Neuronal stem cell (in vitro differentiated cells): ENCODE measurements at regions not wholly inside any gene's neighbourhood (a gene's known extent, or its start where the extent isn't known, plus 50 kb on each side); places are given as distances from the start of the nearest gene placed in this dataset.

Source experiments
- DNase-seq: peaks from one replicate; pipeline ENCODE4 v3.0.0-alpha.2; 2013; ENCODE audit warnings: low spot score
- H2AFZ ChIP-seq: one replicate; pipeline ENCODE4 v1.6.1; 2013; ENCODE audit warnings: mild to moderate bottlenecking, low read length, inconsistent platforms
- H2AK5ac ChIP-seq: 2 replicates; pipeline ENCODE4 v1.6.1; 2013; ENCODE audit warnings: low read depth, mild to moderate bottlenecking, inconsistent platforms, low read length, moderate library complexity, mixed read lengths
- H2BK120ac ChIP-seq: 2 replicates; pipeline ENCODE4 v1.6.1; 2013; ENCODE audit warnings: low read depth, mild to moderate bottlenecking, inconsistent platforms, low read length, moderate library complexity, mixed read lengths
- H2BK12ac ChIP-seq: one replicate; pipeline ENCODE4 v1.6.1; 2013; ENCODE audit warnings: low read length, inconsistent platforms
- H2BK15ac ChIP-seq: 2 replicates; pipeline ENCODE4 v1.6.1; 2013; ENCODE audit warnings: mild to moderate bottlenecking, low read length, inconsistent platforms, mixed read lengths
- H2BK5ac ChIP-seq: one replicate; pipeline ENCODE4 v1.6.1; 2013; ENCODE audit warnings: inconsistent platforms, mild to moderate bottlenecking, low read length, moderate library complexity
- H3K14ac ChIP-seq: one replicate; pipeline ENCODE4 v1.6.1; 2013; ENCODE audit warnings: low read length, inconsistent platforms
- H3K18ac ChIP-seq: 2 replicates; pipeline ENCODE4 v1.6.1; 2013; ENCODE audit warnings: low read length, inconsistent platforms
- H3K23ac ChIP-seq: 2 replicates; pipeline ENCODE4 v1.6.1; 2013; ENCODE audit warnings: low read depth, mild to moderate bottlenecking, mixed read lengths, low read length, inconsistent platforms; ENCODE audit not compliant: poor library complexity
- H3K27ac ChIP-seq: replicated peaks from 3 replicates; pipeline ENCODE4 v1.5.1; 2013; ENCODE audit warnings: low read length, inconsistent platforms
- H3K27me3 ChIP-seq, 3 experiments: 2 replicates each; pipeline ENCODE4 v1.6.1; 2013; ENCODE audit warnings: low read length in 3 of 3, mild to moderate bottlenecking in 2 of 3, inconsistent platforms in 1 of 3, low read depth in 1 of 3, mixed read lengths in 1 of 3, moderate library complexity in 1 of 3; ENCODE audit not compliant: control insufficient read depth in 3 of 3, insufficient read depth in 3 of 3
- H3K36me3 ChIP-seq, 2 donors: replicated peaks in 1 of 2; 2 replicates each; pipeline ENCODE4 v1.6.1; 2013; ENCODE audit warnings: low read length in 2 of 2; ENCODE audit not compliant: control insufficient read depth in 2 of 2, insufficient read depth in 2 of 2
- H3K4ac ChIP-seq: 2 replicates; pipeline ENCODE4 v1.6.1; 2013; ENCODE audit warnings: inconsistent platforms, mild to moderate bottlenecking, low read length, moderate library complexity
- H3K4me1 ChIP-seq, 2 donors: 1 replicate in 1 of 2; 2 replicates in 1 of 2; pipeline ENCODE4 v1.6.1; 2013; ENCODE audit warnings: low read length in 2 of 2, low read depth in 1 of 2; ENCODE audit not compliant: control insufficient read depth in 2 of 2, insufficient read depth in 1 of 2
- H3K4me2 ChIP-seq: one replicate; pipeline ENCODE4 v1.6.1; 2013; ENCODE audit warnings: mild to moderate bottlenecking, low read length, inconsistent platforms; ENCODE audit not compliant: insufficient read depth, poor library complexity, severe bottlenecking
- H3K4me3 ChIP-seq, 2 donors: 2 replicates each; pipeline ENCODE4 v1.5.1; 2013; ENCODE audit warnings: low read length in 2 of 2, mild to moderate bottlenecking in 2 of 2, inconsistent platforms in 1 of 2, moderate library complexity in 1 of 2
- H3K79me1 ChIP-seq: one replicate; pipeline ENCODE4 v1.6.1; 2013; ENCODE audit warnings: low read depth, mild to moderate bottlenecking, inconsistent platforms, low read length, moderate library complexity
- H3K9ac ChIP-seq: one replicate; pipeline ENCODE4 v1.6.1; 2013; ENCODE audit warnings: mild to moderate bottlenecking, low read depth, low read length, inconsistent platforms; ENCODE audit not compliant: poor library complexity
- H3K9me3 ChIP-seq, 2 donors: replicated peaks in 1 of 2; 2 replicates each; pipeline versions ENCODE3 to v1.6.1; 2013; ENCODE audit warnings: low read length in 2 of 2, mild to moderate bottlenecking in 2 of 2, inconsistent platforms in 1 of 2, low read depth in 1 of 2, mixed read lengths in 1 of 2, moderate library complexity in 1 of 2; ENCODE audit not compliant: control insufficient read depth in 2 of 2, insufficient read depth in 1 of 2
- H4K8ac ChIP-seq: one replicate; pipeline ENCODE4 v1.6.1; 2013; ENCODE audit warnings: low read depth, mild to moderate bottlenecking, inconsistent platforms, low read length, moderate library complexity
- H4K91ac ChIP-seq: one replicate; pipeline ENCODE4 v1.6.1; 2013; ENCODE audit warnings: low read length, low read depth, mild to moderate bottlenecking, inconsistent platforms; ENCODE audit not compliant: poor library complexity
- WGBS, 2 donors: extraction: QIAGEN DNeasy Blood & Tissue Kit; methylation state at CpG; one replicate each; pipeline ENCODE4 v1.1.7; 2013; ENCODE audit warnings: missing lambda C conversion rate in 2 of 2, mixed read lengths in 1 of 2; ENCODE audit not compliant: insufficient read length in 2 of 2, insufficient replicate concordance in 1 of 2; ENCODE audit errors: extremely low coverage in 2 of 2; 5-methylcytosine and 5-hydroxymethylcytosine counted together

DNA sequence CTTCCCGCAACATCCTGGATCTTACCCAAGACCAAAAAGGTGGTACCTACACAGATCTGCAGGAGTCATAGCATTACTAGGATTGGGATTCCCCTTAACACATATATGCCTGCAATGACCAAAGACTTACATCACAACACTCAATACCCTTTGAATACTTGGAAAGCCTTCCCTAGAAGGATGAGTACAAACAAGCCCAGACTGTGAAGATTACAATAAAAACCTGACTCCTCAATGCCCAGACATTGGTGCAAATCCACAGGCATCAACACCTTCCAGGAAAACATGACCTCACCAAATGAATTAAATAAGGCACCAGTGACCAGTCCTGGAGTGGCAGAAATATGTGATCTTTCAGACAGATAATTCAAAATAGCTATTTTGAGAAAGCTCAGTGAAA is 326.8 kb downstream of the TBL1XR1 start:
- H3K79me1 ChIP-seq, result no peaks in the 10 kb centered on the region
- no peaks in the 10 kb centered on the region for H3K36me3 ChIP-seq
- H3K18ac ChIP-seq, result no peak overlapping the region
- no peak overlapping the region for H3K4me3 ChIP-seq
- H2BK15ac ChIP-seq, result no peak overlapping the region
- H2BK120ac ChIP-seq, result no peak overlapping the region
- no peak overlapping the region for H2BK5ac ChIP-seq
- peaks cover 0 to 2% of the 10 kb centered on the region in 2 donors for H3K9me3 ChIP-seq
- no peak overlapping the region for H3K4ac ChIP-seq
- no peak overlapping the region for H3K23ac ChIP-seq
- WGBS, 2 donors, result no CpG with 5 or more reads among the region's 1 CpG
- H3K27ac ChIP-seq, result no peak overlapping the region
- H2BK12ac ChIP-seq, result no peak overlapping the region
- no peak overlapping the region for H4K8ac ChIP-seq
- H3K4me2 ChIP-seq, result no peak overlapping the region
- H3K27me3 ChIP-seq, result no peaks in the 10 kb centered on the region
- no peak overlapping the region for H2AFZ ChIP-seq
- H3K9ac ChIP-seq, result no peak overlapping the region
- H4K91ac ChIP-seq, result no peak overlapping the region
- H3K14ac ChIP-seq, result no peak overlapping the region
- H3K4me1 ChIP-seq, result no peaks in the 10 kb centered on the region
- H2AK5ac ChIP-seq, result no peak overlapping the region
- DNase-seq, result no peak

DNA sequence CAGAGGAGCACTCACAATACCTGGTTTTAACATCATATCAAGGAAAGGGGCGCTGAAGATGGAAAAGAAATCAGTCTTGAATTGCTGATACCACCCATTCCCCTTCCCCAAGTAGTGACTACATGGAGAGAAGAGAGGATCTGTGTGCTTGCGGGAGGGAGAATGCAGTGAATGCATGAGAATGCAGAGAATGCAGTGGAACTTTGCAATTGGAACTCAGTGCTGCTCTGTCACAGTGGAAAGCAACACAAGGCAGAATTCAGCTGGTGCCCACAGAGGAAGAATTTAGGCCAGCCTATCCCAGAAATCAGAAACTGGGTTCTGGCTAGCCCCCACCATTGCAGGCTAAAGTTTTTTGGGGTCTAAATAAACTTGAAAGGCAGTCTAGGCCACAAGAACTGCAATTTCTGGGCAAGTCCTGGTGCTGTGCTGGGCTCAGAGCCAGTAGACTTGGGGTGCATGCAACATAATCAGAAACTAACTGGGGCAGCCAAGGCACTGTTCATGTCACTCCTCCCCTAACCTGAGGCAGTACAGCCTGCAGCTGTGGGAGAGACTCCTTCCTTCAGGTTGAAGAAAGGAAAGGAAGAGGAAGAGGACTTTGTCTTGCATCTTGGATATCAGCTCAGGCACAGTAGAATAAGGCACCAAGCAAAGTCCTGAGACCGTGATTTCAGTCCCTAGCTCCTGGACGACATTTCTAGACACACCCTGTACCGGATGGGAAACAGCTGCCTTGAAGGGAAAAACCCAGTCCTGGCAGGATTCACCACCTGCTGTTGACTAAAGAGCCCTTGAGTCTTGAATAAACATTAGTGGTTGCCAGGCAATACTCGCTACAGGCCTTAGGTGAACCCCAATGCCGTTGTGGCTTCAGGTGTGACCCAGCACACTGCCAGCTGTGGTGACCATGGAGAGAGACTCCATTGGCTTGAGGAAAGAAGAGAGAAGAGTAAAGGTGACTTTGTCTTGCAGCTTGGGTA is 329.3 kb downstream of the TBL1XR1 start:
- Histone ChIP-seq H3K4me3 (no peak overlapping the region), H3K14ac (no peak overlapping the region), H4K8ac (no peak overlapping the region), H3K23ac (no peak overlapping the region), H2AFZ (no peak overlapping the region), H3K27ac (no peak overlapping the region), H3K9ac (no peak overlapping the region), H3K4me1 (no peaks in the 10 kb centered on the region), H3K9me3 (peaks cover 0 to 2% of the 10 kb centered on the region in 2 donors), H3K4me2 (no peak overlapping the region), H3K18ac (no peak overlapping the region), H2BK15ac (no peak overlapping the region), H3K79me1 (no peaks in the 10 kb centered on the region), H2BK120ac (no peak overlapping the region), H3K36me3 (no peaks in the 10 kb centered on the region), H3K4ac (no peak overlapping the region), H3K27me3 (no peaks in the 10 kb centered on the region), H4K91ac (no peak overlapping the region), H2BK5ac (no peak overlapping the region), H2AK5ac (no peak overlapping the region), H2BK12ac (no peak overlapping the region)
- no peak for DNase-seq
- WGBS, 2 donors, result no CpG with 5 or more reads among the region's 7 CpGs

DNA sequence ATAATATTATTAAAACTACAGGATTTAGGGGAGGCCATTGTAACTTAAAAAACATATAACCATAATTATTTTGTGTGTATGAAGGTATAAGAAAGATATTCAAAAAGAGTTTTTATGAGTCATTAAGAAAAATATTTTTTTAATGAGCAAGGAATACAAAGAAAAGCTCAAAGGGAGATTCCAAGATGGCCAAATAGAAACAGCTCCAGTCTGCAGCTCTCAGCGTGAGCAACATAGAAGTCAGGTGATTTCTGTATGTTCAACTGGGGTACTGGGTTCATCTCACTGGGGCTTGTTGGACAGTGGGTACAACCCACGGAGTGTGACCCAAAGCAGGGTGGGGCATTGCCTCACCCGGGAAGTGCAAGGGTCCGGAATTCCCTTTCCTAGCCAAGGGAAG is 336.1 kb downstream of the TBL1XR1 start:
- Histone ChIP-seq H3K23ac (no peak overlapping the region), H2BK120ac (no peak overlapping the region), H2BK12ac (no peak overlapping the region), H3K4ac (no peak overlapping the region), H2BK5ac (no peak overlapping the region), H3K27me3 (no peaks in the 10 kb centered on the region), H3K79me1 (no peaks in the 10 kb centered on the region), H2AK5ac (no peak overlapping the region), H3K18ac (no peak overlapping the region), H3K9me3 (no peaks in the 10 kb centered on the region), H3K36me3 (no peaks in the 10 kb centered on the region), H2AFZ (no peak overlapping the region), H2BK15ac (no peak overlapping the region), H4K91ac (no peak overlapping the region), H4K8ac (no peak overlapping the region), H3K4me3 (no peak overlapping the region), H3K4me1 (no peaks in the 10 kb centered on the region), H3K27ac (no peak overlapping the region), H3K14ac (no peak overlapping the region), H3K9ac (no peak overlapping the region), H3K4me2 (no peak overlapping the region)
- WGBS, 2 donors, result no CpG with 5 or more reads among the region's 4 CpGs
- no peak for DNase-seq

DNA sequence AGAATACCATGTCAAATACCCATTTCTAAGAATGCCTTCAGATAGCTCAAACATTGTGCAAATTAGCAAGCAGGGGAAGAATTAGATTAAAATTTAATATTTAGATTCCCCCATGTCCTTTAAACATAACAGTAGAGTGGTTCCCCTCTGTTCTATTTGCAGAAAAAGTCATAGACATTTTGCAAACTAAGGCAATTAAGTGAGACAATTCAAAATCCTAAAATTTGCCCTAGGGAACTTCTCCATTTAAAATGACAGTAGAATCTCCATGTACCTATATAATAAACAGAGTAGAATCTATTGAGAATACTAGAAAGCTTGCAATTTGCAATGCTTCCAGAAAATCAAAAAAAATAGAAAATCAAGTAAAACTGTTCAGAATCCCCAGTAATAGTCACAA is 340.6 kb downstream of the TBL1XR1 start:
- no peak overlapping the region for H2BK12ac ChIP-seq
- H3K14ac ChIP-seq, result no peak overlapping the region
- H3K79me1 ChIP-seq, result no peaks in the 10 kb centered on the region
- no peak overlapping the region for H2BK15ac ChIP-seq
- no peak for DNase-seq
- H3K4ac ChIP-seq, result no peak overlapping the region
- no peaks in the 10 kb centered on the region for H3K36me3 ChIP-seq
- no peak overlapping the region for H3K18ac ChIP-seq
- no peak overlapping the region for H3K27ac ChIP-seq
- no peak overlapping the region for H3K9ac ChIP-seq
- no peak overlapping the region for H2BK5ac ChIP-seq
- H3K9me3 ChIP-seq, result no peaks in the 10 kb centered on the region
- H2AK5ac ChIP-seq, result no peak overlapping the region
- H2AFZ ChIP-seq, result no peak overlapping the region
- H3K27me3 ChIP-seq, result peaks cover 0 to 3% (median 0%) of the 10 kb centered on the region in 3 experiments
- H4K91ac ChIP-seq, result no peak overlapping the region
- no peak overlapping the region for H3K23ac ChIP-seq
- H3K4me3 ChIP-seq, result no peak overlapping the region
- no peak overlapping the region for H2BK120ac ChIP-seq
- H4K8ac ChIP-seq, result no peak overlapping the region
- H3K4me2 ChIP-seq, result no peak overlapping the region
- no peaks in the 10 kb centered on the region for H3K4me1 ChIP-seq
